Adrenal gland (tissue), 5 donors: ENCODE measurements at regions not wholly inside any gene's neighbourhood (a gene's known extent, or its start where the extent isn't known, plus 50 kb on each side); places are given as distances from the start of the nearest gene placed in this dataset.

Experiments
- POLR2A ChIP-seq, 2 donors: fragments of 450-650 bp; IDR thresholded peaks; one replicate each; pipeline ENCODE4 v1.6.1; 2017; ENCODE audit warnings: antibody characterized with exemption in 2 of 2, mild to moderate bottlenecking in 2 of 2, moderate library complexity in 1 of 2
- TF ChIP-seq, protein P1 (sequence below), 6 experiments: fragments of 450-650 bp in 4 of 6; fragments of 200-600 bp in 2 of 6; sonication (generic) in 1 of 6; IDR thresholded peaks; 1 replicate in 5 of 6; 2 replicates in 1 of 6; pipeline versions ENCODE4 v1.5.1 to v1.8.0; 2016 to 2021; ENCODE audit warnings: antibody characterized with exemption in 6 of 6, mild to moderate bottlenecking in 2 of 6, moderate library complexity in 1 of 6
- donor health status: DM: no; HTN: no; CAD: no.

DNA sequence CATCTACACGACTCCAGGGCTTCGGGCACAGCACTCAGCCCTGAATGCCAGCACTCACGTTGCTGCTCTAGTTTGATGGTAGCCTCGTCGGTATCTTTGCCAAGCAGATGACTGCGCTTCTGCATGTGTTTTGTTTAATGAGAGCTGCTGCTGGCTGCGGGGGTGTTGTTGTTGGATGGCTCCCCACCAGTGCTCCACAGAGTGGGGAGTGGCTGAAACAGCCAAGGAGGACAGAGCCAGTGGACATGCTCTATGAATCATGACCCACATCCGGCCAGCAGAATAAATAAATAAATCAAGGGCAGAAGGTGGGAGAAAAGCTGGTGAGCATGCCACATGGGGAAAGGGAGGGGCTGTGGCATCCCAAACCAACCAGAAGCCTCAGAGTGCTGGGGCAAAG lies 131.2 kb upstream of the SOX11 start:
- TF ChIP-seq, protein P1, sequence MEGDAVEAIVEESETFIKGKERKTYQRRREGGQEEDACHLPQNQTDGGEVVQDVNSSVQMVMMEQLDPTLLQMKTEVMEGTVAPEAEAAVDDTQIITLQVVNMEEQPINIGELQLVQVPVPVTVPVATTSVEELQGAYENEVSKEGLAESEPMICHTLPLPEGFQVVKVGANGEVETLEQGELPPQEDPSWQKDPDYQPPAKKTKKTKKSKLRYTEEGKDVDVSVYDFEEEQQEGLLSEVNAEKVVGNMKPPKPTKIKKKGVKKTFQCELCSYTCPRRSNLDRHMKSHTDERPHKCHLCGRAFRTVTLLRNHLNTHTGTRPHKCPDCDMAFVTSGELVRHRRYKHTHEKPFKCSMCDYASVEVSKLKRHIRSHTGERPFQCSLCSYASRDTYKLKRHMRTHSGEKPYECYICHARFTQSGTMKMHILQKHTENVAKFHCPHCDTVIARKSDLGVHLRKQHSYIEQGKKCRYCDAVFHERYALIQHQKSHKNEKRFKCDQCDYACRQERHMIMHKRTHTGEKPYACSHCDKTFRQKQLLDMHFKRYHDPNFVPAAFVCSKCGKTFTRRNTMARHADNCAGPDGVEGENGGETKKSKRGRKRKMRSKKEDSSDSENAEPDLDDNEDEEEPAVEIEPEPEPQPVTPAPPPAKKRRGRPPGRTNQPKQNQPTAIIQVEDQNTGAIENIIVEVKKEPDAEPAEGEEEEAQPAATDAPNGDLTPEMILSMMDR (IDR thresholded peaks at IDR 0.05), result no peak
- TF ChIP-seq POLR2A (IDR thresholded peaks at IDR 0.05), result no peak
